ENCODE measurements at regions not wholly inside any gene's neighbourhood (a gene's known extent, or its start where the extent isn't known, plus 50 kb on each side); places are given as distances from the start of the nearest gene placed in this dataset.

DNA sequence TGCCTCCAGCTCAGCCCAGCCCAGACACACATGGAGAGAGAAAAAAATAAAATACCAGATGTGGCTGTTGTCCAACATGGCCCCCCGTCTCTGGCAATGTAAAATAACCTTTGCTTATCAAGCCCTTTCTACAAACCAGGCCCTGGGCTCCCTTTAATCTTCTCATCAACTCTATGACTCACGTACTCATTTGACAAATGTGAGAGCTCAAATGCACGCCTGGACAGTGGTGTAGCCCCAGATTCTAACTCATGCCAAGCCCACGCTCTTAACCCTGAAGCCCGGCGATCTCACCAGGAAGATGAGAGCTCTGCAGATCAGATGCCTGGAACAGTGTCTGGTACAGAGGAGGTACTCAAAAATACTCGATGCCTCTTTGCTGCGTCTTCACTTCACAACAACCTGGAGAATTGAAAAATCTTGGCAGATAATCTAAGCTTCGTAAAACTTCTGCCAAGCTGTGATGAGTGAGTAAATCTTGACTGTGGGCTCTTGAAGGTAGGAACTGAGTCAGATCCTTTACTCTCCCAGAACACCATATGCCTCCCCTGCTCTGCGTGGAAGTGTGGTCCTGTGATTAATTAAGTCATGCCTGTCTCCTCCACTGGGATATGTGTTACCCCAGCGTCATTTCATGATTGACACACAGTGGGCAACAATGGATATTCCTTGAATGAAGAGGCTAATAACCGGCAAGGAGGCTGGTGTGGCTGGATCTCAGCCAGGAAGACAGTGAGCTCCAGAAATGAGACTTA, 102.0 kb upstream of the FSTL4 start:
- TF ChIP-seq, protein P1, sequence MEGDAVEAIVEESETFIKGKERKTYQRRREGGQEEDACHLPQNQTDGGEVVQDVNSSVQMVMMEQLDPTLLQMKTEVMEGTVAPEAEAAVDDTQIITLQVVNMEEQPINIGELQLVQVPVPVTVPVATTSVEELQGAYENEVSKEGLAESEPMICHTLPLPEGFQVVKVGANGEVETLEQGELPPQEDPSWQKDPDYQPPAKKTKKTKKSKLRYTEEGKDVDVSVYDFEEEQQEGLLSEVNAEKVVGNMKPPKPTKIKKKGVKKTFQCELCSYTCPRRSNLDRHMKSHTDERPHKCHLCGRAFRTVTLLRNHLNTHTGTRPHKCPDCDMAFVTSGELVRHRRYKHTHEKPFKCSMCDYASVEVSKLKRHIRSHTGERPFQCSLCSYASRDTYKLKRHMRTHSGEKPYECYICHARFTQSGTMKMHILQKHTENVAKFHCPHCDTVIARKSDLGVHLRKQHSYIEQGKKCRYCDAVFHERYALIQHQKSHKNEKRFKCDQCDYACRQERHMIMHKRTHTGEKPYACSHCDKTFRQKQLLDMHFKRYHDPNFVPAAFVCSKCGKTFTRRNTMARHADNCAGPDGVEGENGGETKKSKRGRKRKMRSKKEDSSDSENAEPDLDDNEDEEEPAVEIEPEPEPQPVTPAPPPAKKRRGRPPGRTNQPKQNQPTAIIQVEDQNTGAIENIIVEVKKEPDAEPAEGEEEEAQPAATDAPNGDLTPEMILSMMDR (IDR thresholded peaks at IDR 0.05), result no peak
- no peak for TF ChIP-seq POLR2A (IDR thresholded peaks at IDR 0.05)

Measured in testis (tissue), 2 donors.